NCI-H748 treated with DMSO at 0.1 percent for 48 hours (cell line): ENCODE measurements at regions not wholly inside any gene's neighbourhood (a gene's known extent, or its start where the extent isn't known, plus 50 kb on each side); places are given as distances from the start of the nearest gene placed in this dataset.

ENCODE experiments used
- DNase-seq: peaks from one replicate; lab custom pipeline; 2025; lab: John Stamatoyannopoulos, UW

GRCh38 chr5:12258549-12258948, 354.3 kb upstream of the CTNND2 start:
- no peak for DNase-seq

GRCh38 chr5:12250454-12250853, 346.2 kb upstream of the CTNND2 start:
- DNase-seq = no peak

DNA sequence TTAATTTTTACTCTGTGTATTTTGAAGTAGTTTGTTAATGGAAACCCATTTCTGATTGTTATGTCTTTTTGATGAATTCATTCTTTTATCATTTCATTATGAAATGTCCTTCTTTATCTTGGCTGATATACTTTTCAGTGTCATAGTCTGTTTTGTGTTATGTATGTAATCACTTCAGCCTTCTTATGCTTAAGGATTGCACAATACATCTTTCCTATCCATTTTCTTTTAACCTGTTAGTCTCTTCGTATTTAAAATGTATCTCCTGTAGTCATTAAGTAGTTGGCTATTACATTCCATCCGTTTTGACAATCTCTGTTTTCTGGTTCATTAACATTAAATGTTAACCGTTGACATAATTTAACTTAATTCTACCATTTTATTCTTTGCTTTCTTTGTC, 344.6 kb upstream of the CTNND2 start:
- no peak for DNase-seq

DNA sequence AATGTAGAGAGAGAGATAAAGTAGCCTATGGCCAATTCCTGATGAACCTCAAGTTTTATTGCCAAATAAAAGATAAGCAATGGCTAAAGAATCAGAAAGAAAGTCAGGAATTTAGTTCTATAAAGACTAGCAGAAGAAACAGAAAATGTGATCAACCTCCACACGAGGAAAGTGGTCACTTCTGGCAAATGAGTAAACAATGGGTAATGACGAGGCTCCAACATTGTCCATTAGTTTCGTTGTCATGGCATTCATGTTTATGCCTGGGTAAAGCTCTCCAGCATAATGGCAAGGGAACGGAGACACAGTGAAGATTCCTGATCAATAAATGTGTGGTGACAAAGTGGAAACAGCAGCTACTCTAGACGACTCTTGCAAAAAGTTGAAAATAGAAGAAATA, 341.8 kb upstream of the CTNND2 start:
- no peak for DNase-seq

DNA sequence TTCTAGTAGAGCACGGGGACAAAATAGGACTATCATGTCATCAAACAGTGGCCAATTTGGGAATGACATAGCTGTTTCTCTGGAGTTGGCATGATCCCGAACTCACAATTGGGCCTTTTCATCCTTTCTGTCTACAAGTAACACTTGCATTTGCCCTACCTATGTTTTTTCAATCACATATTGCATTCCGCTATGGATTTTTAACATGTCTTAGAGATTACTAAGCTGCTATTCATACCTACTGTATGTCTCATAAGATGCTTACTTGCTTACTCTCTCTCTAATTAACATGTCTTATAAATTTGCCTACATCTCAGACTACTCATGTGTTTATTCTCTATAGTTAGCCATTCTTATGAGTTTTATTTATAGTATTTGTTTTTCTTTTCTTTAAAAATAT, 341.2 kb upstream of the CTNND2 start:
- DNase-seq = no peak

DNA sequence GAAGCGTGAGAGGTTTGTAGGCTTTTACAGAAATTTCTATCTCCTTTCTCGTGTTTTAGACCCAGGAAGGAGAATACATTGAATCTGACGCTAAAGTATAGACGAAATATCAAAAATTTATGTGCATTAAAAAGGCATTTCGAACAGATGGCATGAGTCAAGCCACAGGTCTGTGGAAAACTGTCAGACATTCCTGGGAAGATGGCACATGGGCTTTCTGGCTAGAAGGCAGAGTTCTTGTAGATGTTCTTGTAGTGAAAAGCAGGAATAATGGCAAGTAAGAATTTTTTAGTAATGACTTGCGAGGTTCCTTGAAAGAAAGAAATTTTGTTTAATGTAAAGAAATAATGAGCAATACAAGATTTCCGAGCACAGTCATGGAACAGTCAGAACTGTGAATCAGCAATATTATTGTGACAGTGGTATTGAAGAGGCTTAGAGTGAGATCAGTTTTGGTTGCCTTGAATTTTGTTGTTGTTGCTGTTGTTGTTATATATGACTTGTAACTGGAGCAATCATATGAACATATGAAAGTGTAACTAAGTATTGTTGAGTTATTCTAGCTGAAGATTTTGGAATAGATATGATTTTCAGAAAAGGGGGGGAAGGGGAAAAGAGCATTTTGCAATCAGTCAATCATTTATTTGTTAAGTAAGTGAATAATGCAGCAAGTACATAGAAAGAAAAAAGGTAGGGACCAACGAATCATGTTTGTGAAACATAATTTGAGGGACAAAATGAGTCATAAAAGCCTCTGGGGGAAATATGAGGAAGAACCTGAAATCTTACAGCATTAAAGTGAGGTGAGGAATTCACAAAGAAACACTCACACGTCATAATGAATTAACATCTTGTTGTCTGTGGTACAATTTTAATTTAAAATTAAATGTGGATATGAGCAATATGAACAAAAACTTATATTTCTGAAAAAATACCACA, 339.0 kb upstream of the CTNND2 start:
- no peak for DNase-seq

DNA sequence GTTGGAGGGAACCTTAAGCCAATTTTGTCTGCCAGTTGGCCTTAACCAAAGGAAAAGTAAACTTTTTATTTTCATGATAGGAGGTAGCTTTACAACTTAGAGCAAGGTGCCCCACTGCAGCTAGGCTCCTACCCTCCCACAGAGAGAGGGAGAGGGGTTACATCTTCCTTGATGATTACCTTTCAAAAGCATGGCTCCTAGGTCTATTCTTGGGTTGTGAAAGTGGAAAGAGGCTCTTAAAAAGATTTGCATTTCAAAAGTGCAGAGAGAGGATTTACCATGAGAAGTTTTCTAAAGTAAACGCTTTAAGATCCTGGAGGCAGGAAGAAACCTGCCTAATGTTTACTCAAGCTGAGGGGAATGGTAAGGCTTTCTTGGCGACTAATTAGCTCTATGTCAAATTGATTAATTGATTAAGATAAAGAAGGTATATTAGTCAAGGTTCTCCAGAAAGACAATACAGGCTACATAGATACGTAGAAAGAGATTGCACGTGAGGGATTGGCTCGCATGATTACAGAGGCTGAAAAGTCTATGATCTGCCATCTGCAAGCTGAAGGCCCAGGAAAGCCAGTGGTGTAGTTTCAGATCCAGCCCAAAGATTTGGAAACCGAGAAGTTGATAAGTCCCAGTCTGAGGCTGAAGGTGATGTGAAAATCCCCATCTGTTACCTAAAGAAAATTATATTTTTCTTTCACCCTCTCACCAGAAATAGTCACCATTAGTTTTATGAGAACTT, 333.8 kb upstream of the CTNND2 start:
- DNase-seq = no peak

DNA sequence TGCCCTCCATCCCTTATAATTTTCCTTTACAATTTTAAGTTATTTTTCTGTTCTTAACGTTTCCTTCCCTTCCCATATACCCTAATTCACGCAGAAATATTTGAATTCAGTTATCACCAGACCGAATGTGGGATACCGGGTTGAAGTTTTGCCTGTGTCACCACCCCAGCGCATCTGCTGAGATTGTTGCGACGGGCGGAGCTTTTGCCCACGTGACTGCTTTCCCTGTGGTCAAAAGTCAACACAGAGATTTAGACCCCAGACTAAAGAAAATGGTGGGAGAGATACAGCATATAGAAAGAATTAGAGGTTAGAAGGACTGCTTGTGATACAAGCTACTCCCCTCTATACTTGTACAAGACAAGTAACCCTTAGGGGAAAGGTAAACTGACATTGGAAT, 326.4 kb upstream of the CTNND2 start:
- no peak for DNase-seq

GRCh38 chr5:12217039-12217438, 312.8 kb upstream of the CTNND2 start:
- no peak for DNase-seq

- no peak for DNase-seq
These were observed 310.2 kb upstream of the CTNND2 start for GRCh38 chr5:12214267-12215015.

GRCh38 chr5:12208366-12209100, 304.3 kb upstream of the CTNND2 start:
- no peak for DNase-seq

DNA sequence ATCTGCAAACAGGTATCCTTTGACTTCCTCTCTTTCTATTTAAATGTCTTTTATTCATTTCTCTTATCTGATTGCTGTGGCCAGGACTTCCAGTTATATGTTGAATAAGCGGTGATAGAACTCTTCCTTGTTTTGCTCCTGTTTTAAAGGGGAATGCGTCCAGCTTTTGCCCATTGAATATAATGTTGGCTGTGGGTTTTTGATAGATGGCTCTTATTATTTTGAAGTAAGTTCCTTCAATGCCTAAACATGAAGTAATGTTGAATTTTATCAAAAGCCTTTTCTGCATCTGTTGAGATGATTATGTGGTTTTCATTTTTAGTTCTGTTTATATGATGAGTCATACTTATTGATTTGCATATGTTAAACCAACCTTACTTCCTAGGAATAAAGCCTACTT, 300.5 kb upstream of the CTNND2 start:
- no peak for DNase-seq

GRCh38 chr5:12193536-12193935, 289.3 kb upstream of the CTNND2 start:
- DNase-seq = no peak

DNA sequence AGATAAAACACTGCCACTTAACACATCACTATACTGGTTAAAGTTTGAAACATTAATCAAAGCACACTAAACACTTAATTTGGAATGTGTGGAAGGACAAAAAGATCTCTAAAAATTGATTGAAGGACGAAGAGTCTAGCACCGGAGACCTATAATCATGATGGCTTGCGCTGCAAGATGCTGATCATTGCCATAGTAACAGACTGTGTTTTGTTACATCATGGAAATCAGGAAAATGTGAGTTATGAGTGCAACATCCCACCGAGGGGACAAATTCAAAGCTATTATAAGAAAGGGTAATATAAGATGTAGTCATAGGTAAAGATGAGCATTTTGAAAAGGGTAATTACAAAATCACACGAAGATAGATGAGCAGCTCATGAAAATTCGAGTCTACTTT, 278.8 kb upstream of the CTNND2 start:
- DNase-seq = no peak

DNA sequence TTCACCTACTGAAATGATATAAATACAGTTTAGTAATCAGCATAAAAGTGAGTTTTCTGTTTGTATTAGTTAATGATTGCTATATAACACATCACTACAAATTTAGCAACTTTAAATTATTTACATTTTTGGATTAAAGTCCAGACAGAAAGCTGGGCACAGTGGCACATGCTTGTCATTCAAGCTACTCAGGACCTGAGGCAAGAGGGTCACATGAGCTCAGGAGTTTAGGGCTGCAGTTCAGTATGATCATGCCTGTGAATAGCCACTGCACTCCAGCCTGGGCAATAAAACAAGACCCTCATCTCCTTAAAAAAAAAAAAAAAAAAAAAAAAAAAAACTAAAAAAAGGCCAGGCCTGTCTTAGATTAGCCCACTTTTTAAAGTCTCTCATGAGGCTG, 273.6 kb upstream of the CTNND2 start:
- no peak for DNase-seq

GRCh38 chr5:12177225-12177624, 273.0 kb upstream of the CTNND2 start:
- no peak for DNase-seq

GRCh38 chr5:12175914-12176585, 271.8 kb upstream of the CTNND2 start:
- DNase-seq = no peak

- no peak for DNase-seq
These were observed 270.5 kb upstream of the CTNND2 start for GRCh38 chr5:12174734-12175133.

GRCh38 chr5:12169536-12169935, 265.3 kb upstream of the CTNND2 start:
- DNase-seq = no peak

DNA sequence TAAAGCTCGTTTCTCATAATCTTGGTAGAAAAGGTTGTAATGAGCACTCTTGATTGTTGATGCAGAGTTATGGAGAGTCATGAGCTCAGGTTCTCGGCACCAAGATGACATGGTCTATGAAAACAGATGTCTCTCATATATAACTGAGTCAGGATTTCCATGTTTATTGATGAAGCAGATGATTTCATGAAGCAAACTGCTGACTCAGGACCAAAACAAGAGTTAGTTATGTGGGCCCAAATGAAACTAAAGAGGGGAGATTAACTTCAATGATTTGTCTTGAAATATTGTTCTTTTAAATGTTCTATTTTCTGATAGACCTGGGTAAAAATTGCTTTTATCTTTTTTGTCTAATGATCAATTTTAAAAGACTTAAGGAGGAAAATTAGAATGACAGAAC, 258.6 kb upstream of the CTNND2 start:
- DNase-seq = no peak

DNA sequence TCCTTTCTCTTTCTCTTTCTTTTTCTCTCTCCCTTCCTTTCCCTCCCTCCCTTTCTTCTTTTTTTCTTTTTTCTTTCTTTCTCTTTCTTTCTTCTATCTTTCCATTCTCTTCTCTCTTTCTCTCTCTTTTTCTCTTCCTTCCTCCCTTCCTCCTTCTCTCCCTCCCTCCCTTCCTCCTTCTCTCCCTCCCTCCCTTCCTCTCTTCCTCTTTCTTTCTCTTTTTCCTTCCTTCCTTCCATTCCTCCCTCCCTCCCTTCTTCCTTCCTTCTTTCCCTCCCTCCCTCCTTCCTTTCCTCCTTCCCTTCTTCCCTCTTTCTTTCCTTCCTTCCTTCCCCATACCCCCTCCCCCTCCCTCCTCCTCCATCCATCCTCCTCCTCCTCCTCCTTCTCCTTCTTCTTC, 243.3 kb upstream of the CTNND2 start:
- no peak for DNase-seq
